Suppressor macrophage (primary cell): ENCODE measurements at regions not wholly inside any gene's neighbourhood (a gene's known extent, or its start where the extent isn't known, plus 50 kb on each side); places are given as distances from the start of the nearest gene placed in this dataset.

ENCODE experiments used
- DNase-seq, 4 experiments: peaks; one replicate each; pipeline ENCODE4 v3.0.0-alpha.2; 2020 to 2022

- DNase-seq: no peak
Measured at GRCh38 chr20:16678779-16679178, 51.0 kb upstream of the SNRPB2 start.

GRCh38 chr20:16676891-16677290 is 52.9 kb upstream of the SNRPB2 start:
- no peak for DNase-seq

GRCh38 chr20:16675001-16675564 is 54.7 kb upstream of the SNRPB2 start:
- DNase-seq: no peak

GRCh38 chr20:16674243-16674642 is 55.6 kb upstream of the SNRPB2 start:
- DNase-seq: no peak

GRCh38 chr20:16672299-16672698 is 57.5 kb upstream of the SNRPB2 start:
- DNase-seq: no peak

- DNase-seq: no peak
Measured at GRCh38 chr20:16671753-16672152, 58.1 kb upstream of the SNRPB2 start.

- no peak for DNase-seq
Measured at GRCh38 chr20:16666272-16666671, 63.6 kb upstream of the SNRPB2 start.

GRCh38 chr20:16664020-16664419 is 65.8 kb upstream of the SNRPB2 start:
- no peak for DNase-seq

- DNase-seq: no peak
Measured at GRCh38 chr20:16662467-16662866, 67.4 kb upstream of the SNRPB2 start.

GRCh38 chr20:16661756-16662155 is 68.1 kb upstream of the SNRPB2 start:
- peak; percentile 3 to 20 (median 6) for DNase-seq

GRCh38 chr20:16654858-16655535 is 74.8 kb upstream of the SNRPB2 start:
- no peak for DNase-seq

- DNase-seq: no peak
Measured at GRCh38 chr20:16653266-16653665, 76.6 kb upstream of the SNRPB2 start.

GRCh38 chr20:16647875-16648597 is 74.8 kb upstream of the KIF16B start:
- no peak for DNase-seq

GRCh38 chr20:16641511-16642023 is 68.3 kb upstream of the KIF16B start:
- DNase-seq: no peak

GRCh38 chr20:16639027-16639941 is 66.0 kb upstream of the KIF16B start:
- no peak for DNase-seq

GRCh38 chr20:16637797-16638196 is 64.5 kb upstream of the KIF16B start:
- DNase-seq: no peak

GRCh38 chr20:16626849-16627248 is 53.6 kb upstream of the KIF16B start:
- DNase-seq: no peak

- DNase-seq: no peak
Measured at GRCh38 chr20:16624106-16624505, 50.9 kb upstream of the KIF16B start.
